ENCODE measurements at regions not wholly inside any gene's neighbourhood (a gene's known extent, or its start where the extent isn't known, plus 50 kb on each side); places are given as distances from the start of the nearest gene placed in this dataset.
"Not testable (repeated sequence)": the region's sequence is repeated elsewhere in the genome, so short reads cannot be mapped to it uniquely, and the experiment has no call there.

DNA sequence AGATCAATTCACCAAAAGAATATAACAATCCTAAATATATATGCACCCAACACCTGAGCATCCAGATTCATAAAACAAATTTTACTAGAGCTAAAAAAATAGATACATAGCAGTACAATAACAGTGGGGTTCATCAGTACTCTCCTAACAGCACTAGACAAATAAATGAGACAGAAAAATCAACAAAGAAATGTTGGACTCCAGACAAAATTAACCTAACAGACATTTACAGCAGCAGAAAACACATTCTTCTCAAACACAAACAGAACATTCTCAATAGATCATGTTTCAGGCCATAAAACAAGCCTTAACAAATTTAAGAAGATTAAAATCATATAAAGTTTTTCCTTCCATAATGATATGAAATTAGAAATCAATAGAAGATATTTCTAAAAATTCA is 124.8 kb upstream of the NECTIN3 start:
- DNase-seq (ENCODE audit: low read depth): no peak

GRCh38 chr3:110949194-110949593 is 122.4 kb upstream of the NECTIN3 start:
- not testable (repeated sequence) for DNase-seq (ENCODE audit: low read depth)

DNA sequence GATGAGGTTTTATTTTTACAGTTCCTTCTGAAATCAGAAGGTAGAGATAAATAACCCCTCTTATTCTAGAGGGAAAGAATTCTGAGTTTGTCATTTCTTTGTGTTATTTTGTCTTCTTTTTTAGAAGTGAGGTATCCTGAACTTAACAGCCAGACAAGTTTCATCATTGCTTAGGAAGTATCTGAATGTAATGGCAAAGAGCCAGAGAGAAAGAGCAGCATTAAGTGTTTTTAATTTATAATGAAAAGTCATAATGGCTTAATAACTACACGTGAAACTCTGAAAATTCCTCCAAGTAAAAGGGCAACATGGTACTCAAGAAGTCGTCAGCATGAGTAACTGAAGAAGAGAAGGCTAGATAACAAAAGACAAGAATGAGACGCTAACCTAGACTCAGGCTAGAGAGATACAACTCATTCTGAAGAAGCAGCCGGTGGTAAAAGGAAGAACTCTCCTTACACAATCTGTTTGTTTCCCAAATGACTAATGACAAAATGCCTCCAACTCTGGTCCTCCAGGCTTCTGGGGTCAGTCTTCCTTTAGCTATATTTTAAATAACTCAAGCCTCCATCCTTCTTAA is 116.2 kb upstream of the NECTIN3 start:
- no peak for DNase-seq (ENCODE audit: low read depth)

DNA sequence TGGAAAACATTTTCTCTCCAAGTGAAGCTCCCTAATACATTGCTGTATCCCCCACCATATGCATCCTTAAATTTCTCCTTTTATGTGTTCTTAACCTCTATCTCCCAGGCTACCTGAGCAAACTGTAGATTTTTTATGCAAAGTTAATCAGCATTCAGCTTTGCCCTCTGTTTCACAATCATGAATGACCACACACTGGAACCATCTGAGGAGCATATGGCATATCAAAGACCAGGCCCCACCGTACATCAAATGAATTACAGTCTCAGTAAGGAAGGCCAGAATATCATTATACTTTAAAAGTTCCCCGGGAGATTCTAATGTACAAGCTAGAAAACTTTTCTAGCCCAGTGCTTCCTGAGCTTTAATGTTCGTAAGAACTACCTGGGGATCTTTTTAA is 115.5 kb upstream of the NECTIN3 start:
- no peak for DNase-seq (ENCODE audit: low read depth)

DNA sequence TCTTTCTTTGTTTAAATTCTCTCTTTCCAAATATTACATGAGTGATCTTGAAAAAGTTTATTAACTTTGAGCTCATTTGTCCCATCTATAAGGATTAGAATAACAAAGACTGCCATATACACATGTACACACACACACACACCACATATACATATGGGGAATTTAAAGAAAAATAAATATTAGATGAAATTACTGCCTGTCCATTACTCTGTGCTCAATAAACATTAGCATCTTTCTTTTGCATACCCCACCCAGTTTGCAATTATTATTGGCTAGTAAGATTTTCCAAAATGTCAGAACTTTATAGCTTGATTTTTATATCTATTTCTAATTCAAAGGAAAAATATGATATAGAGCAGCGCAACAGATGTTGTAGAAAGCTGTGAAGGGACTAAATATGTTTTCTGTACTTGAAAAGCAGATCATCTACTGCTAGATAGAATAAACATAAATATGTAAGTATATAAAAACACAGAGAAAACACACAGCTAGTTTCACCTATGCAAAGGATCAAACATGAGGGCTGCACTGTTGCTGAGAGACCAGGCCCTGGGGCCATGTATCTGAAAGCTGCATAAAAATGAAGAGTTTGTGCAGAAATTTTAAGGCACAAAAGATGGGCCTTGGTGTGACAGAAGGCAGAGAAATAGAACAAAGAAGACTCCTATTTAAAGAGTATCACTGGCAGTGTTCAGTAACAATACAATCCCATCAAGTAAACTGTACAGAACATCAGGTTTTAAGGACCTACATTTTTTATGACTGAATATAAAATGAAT is 114.2 kb upstream of the NECTIN3 start:
- no peak for DNase-seq (ENCODE audit: low read depth)

GRCh38 chr3:110958313-110959147 is 113.1 kb upstream of the NECTIN3 start:
- DNase-seq (ENCODE audit: low read depth): no peak

DNA sequence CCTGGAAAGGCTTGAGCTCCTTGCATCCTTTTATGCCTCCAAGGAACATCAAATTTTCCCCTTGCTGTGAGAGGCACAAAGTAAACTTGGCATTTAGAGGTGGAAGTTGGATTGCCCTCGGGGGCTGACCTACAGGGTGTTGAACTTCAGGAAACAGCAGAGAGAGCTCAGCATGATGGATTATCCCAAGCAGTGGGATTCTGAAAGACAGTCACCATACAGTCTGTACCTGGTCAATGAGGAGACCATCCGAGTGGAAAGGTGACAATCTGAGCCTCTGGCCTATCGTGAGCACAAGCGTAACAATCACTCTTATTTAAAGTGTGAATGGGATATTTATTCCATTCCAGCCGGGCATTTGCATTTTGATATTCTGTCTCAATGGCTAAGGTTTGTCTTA is 105.6 kb upstream of the NECTIN3 start:
- no peak for DNase-seq (ENCODE audit: low read depth)

DNA sequence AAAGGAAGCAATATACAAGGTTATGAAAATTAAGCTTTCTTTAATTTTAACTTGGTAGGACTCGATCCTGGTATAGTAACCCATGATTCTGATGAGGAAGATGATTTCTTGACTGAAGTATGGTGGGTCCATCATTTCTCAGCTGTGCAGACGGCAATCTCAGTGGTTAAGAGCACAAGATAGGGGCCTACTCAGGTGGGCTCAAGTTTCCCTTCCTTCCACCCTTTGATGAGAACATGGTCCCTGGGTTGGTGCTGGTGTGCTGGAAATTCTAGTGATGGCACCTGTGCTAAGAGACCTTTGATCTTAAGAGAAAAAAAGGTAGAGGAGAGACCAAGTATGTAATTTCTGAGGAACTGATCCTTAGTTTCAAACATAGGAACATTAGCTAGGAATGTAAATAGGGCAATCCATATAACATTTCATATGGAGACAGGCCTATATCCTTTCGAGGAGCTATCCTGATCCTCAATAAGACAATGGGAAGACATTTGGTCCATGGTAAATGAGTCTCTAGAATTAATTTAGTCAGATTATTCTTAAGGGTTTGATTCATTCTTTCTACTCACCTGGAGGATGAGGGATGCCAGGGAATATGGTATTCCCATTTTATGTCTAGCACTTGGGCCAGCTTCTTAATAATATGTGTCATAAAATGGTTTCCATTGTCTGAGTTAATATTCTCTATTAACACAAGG is 104.5 kb upstream of the NECTIN3 start:
- no peak for DNase-seq (ENCODE audit: low read depth)

GRCh38 chr3:110968076-110968475 is 103.5 kb upstream of the NECTIN3 start:
- DNase-seq (ENCODE audit: low read depth): no peak

DNA sequence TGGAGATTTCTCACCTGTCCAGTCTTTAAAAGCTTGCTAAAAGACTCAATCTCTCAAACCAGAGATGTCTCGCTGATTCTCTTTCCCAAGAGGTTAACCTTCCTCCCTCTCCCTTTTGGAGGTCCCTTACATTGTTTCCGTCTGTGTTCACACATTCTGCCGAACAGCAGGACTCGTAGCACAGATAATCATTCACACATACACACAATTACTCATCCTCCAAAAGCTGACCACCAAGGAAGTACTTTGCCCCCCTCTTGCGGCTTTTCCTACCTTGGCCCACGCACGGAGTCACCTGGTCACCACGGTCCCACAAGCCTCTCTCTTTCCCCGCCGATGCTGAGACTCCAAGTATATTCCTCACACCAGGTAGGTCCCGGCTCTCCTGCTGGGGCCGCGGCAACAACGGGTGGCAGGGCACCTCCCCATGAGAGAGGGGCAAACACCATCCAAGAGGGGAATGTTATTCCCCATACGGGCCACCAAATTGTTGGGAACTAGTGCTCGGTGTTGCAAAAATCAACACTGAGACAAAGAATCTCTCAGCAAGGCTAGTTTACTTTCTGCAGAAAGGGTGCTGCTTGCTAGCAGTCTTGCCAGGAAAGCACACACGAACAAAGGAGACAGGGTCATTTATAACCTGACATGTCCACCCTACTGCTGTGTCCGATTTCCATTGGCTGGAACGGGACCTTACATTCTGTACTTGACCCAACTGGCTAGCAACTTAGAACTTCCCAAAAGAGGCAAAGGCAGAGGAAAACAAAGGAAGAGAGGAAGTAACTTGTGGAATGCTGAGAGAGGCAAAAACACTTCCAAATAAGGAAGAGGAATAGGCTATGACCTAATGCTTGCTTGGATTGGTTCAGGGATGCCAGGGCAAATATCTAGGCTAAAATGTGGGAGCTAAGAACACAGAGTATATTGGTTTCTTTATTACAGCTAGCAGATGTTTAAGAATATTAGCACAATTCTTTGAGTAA is 102.1 kb upstream of the NECTIN3 start:
- DNase-seq (ENCODE audit: low read depth): no peak

- no peak for DNase-seq (ENCODE audit: low read depth)
Measured at GRCh38 chr3:110971010-110971601, 100.5 kb upstream of the NECTIN3 start.

DNA sequence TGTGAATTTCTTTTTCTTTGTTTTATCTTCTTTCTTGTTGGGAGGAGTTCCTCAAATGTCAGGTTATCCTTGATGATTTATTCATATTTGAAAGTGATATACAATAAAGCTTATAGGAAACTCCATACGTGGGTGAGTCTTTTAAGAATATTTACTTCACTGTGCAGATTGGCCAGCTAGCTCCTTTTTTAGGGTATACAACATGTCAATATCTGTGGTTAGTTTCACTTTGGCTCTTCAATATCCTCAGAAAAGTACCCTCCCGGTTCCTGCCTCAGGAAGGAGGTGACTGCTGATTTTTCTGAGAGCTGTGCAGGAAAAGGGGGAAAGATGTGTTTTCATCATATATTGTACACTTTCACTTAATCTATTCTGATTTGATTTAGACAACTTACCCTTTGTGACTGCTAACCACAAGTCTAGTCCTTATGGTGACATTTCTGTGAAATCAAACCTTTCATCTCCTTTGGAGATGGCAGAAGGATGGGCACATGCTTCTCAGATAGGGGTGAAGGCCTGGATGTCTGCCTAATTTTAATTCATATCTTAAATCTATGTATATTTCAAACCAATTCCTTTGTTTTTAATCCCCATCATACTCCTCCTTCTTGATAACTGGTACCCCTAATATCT is 98.2 kb upstream of the NECTIN3 start:
- no peak for DNase-seq (ENCODE audit: low read depth)

GRCh38 chr3:110974902-110975301 is 96.7 kb upstream of the NECTIN3 start:
- no peak for DNase-seq (ENCODE audit: low read depth)

- no peak for DNase-seq (ENCODE audit: low read depth)
Measured at GRCh38 chr3:110984456-110985250, 87.0 kb upstream of the NECTIN3 start.

- no peak for DNase-seq (ENCODE audit: low read depth)
Measured at GRCh38 chr3:110989446-110989845, 82.2 kb upstream of the NECTIN3 start.

DNA sequence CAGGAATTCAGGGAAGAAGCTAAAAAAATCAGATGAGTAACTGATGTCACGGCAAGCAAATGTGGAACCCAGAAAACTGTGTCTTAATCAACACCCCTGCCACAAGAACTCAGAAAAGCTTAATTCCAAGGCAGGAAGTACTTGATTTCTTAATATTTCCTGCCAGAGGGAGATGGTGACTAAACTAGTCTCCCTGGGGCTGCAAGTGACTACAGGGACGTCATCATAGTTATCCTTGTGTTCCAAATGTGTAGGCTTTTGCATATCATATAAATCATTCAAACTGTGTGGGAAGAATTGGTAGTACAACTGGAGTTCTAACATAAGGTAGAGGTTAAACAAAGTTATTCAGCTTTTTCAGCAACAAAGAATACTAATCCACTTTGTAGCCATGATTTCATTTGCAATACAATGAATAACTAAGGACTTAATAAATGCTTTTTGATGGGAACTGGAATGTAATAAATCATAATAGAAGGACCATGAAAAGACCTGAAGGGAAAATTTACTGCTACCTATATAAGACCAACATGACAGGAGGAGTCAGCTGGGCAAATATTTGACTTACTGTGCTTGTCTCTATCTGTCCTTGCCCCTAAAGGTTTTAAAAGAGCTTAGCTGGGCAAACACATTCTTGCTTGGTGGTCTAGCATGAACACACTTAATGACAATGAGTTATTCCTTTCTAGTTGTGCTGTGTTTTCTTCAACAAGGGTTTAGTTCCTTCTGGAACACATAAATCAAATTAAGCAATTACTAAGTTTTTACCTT is 76.0 kb upstream of the NECTIN3 start:
- no peak for DNase-seq (ENCODE audit: low read depth)

DNA sequence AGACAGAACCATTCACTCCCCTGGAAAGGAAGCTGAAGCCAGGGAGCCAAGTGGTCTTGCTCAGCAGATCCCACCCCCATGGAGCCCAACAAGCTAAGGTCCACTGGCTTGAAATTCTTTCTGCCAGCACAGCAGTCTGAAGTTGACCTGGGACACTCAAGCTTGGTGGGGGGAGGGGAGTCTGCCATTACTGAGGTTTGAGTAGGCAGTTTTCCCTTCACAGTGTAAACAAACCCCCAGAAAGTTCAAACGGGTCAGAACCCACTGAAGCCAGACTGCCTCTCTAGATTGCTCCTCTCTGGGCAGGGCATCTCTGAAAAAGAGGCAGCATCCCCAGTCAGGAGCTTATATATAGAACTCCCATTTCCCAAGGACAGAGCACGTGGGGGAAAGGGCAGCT is 72.8 kb upstream of the NECTIN3 start:
- DNase-seq (ENCODE audit: low read depth): not testable (repeated sequence)

GRCh38 chr3:111006485-111006884 is 65.1 kb upstream of the NECTIN3 start:
- DNase-seq (ENCODE audit: low read depth): not testable (repeated sequence)
